ENCODE measurements at regions not wholly inside any gene's neighbourhood (a gene's known extent, or its start where the extent isn't known, plus 50 kb on each side); places are given as distances from the start of the nearest gene placed in this dataset.

GRCh38 chr6:170145272-170145592 lies 145.6 kb downstream of the DLL1 start:
- TF ChIP-seq POLR2A (IDR thresholded peaks at IDR 0.05) (no peak), CTCF (IDR thresholded peaks at IDR 0.05) (no peak)
